ENCODE measurements at regions not wholly inside any gene's neighbourhood (a gene's known extent, or its start where the extent isn't known, plus 50 kb on each side); places are given as distances from the start of the nearest gene placed in this dataset.

GRCh38 chr18:28789502-28789901 is 612.6 kb upstream of the CDH2 start:
- H3K4me3 Mint-ChIP-seq: no peak overlapping the region
- DNase-seq: no peak
- no peaks in the 10 kb centered on the region for H3K36me3 Mint-ChIP-seq (ENCODE audit: low read depth)
- H3K27me3 Mint-ChIP-seq (ENCODE audit: insufficient read depth): no peaks in the 10 kb centered on the region; the same call in none of the 2 replicates
- H3K27ac Mint-ChIP-seq: no peak overlapping the region
- no peak for TF ChIP-seq CTCF (IDR thresholded peaks at IDR 0.05)
- H3K9me3 Mint-ChIP-seq: no peaks in the 10 kb centered on the region
- H3K4me1 Mint-ChIP-seq (ENCODE audit: low read depth): peaks cover 76% of the 10 kb centered on the region

- TF ChIP-seq CTCF (IDR thresholded peaks at IDR 0.05): no peak
- peaks cover 56% of the 10 kb centered on the region for H3K4me1 Mint-ChIP-seq (ENCODE audit: low read depth)
- no peaks in the 10 kb centered on the region for H3K9me3 Mint-ChIP-seq
- no peaks in the 10 kb centered on the region; the same call in none of the 2 replicates for H3K27me3 Mint-ChIP-seq (ENCODE audit: insufficient read depth)
- H3K27ac Mint-ChIP-seq: peak overlapping the region; percentile 35; the same call in 1 of the 2 replicates
- no peaks in the 10 kb centered on the region for H3K36me3 Mint-ChIP-seq (ENCODE audit: low read depth)
- DNase-seq: no peak
- no peak overlapping the region for H3K4me3 Mint-ChIP-seq
Measured at GRCh38 chr18:28786926-28787325, 610.0 kb upstream of the CDH2 start.

- no peaks in the 10 kb centered on the region for H3K36me3 Mint-ChIP-seq (ENCODE audit: low read depth)
- no peak for DNase-seq
- H3K27ac Mint-ChIP-seq: peak overlapping the region; percentile 27
Measured at GRCh38 chr18:28781616-28782362, 604.9 kb upstream of the CDH2 start.

GRCh38 chr18:28778706-28779105 is 601.8 kb upstream of the CDH2 start:
- Mint-ChIP-seq H3K9me3 (peaks cover 4% of the 10 kb centered on the region; the same call in 1 of the 2 replicates), H3K27ac (no peak overlapping the region), H3K4me3 (no peak overlapping the region), H3K27me3 (ENCODE audit: insufficient read depth) (no peaks in the 10 kb centered on the region; the same call in 1 of the 2 replicates), H3K36me3 (ENCODE audit: low read depth) (no peaks in the 10 kb centered on the region; the same call in 1 of the 2 replicates), H3K4me1 (ENCODE audit: low read depth) (peaks cover 24% of the 10 kb centered on the region; the same call in 1 of the 2 replicates)
- DNase-seq: no peak
- no peak for TF ChIP-seq CTCF (IDR thresholded peaks at IDR 0.05)

More at GRCh38 chr18:28781616-28782362, 604.9 kb upstream of the CDH2 start:
- Mint-ChIP-seq H3K4me3 (peak overlapping the region; percentile 64; the same call in 1 of the 2 replicates), H3K4me1 (ENCODE audit: low read depth) (peaks cover 18% of the 10 kb centered on the region), H3K27me3 (ENCODE audit: insufficient read depth) (no peaks in the 10 kb centered on the region; the same call in 1 of the 2 replicates), H3K9me3 (peaks cover 4% of the 10 kb centered on the region; the same call in 1 of the 2 replicates)
- TF ChIP-seq CTCF (IDR thresholded peaks at IDR 0.05): no peak

GRCh38 chr18:28777756-28778155 is 600.8 kb upstream of the CDH2 start:
- Mint-ChIP-seq H3K27me3 (ENCODE audit: insufficient read depth) (no peaks in the 10 kb centered on the region; the same call in 1 of the 2 replicates), H3K9me3 (peaks cover 4% of the 10 kb centered on the region; the same call in 1 of the 2 replicates), H3K4me3 (no peak overlapping the region), H3K27ac (no peak overlapping the region), H3K36me3 (ENCODE audit: low read depth) (no peaks in the 10 kb centered on the region; the same call in 1 of the 2 replicates), H3K4me1 (ENCODE audit: low read depth) (peaks cover 33% of the 10 kb centered on the region; the same call in 1 of the 2 replicates)
- DNase-seq: no peak
- TF ChIP-seq CTCF (IDR thresholded peaks at IDR 0.05): no peak

Measured in HFFc6 (cell line).